ENCODE measurements at regions not wholly inside any gene's neighbourhood (a gene's known extent, or its start where the extent isn't known, plus 50 kb on each side); places are given as distances from the start of the nearest gene placed in this dataset.

- DNase-seq (ENCODE audit: low read depth, low spot score) = no peak
- Histone ChIP-seq H3K36me3 (ENCODE audit: control insufficient read depth, insufficient read depth, low read length) (no peaks in the 10 kb centered on the region), H3K27ac (ENCODE audit: low read length) (no peak overlapping the region), H3K4me1 (ENCODE audit: control insufficient read depth, insufficient read depth, low read length) (0 out of 2 replicates have a peak, but pooled peaks cover 1% of the 10 kb centered on the region), H3K4me3 (ENCODE audit: low read length) (no peak overlapping the region), H3K9me3 (ENCODE audit: control insufficient read depth, insufficient read depth, low read length) (no peaks in the 10 kb centered on the region), H3K27me3 (ENCODE audit: control insufficient read depth, insufficient read depth, low read length) (no peaks in the 10 kb centered on the region)
These were observed 499.9 kb downstream of the SHQ1 start for GRCh38 chr3:72348357-72348756.

DNA sequence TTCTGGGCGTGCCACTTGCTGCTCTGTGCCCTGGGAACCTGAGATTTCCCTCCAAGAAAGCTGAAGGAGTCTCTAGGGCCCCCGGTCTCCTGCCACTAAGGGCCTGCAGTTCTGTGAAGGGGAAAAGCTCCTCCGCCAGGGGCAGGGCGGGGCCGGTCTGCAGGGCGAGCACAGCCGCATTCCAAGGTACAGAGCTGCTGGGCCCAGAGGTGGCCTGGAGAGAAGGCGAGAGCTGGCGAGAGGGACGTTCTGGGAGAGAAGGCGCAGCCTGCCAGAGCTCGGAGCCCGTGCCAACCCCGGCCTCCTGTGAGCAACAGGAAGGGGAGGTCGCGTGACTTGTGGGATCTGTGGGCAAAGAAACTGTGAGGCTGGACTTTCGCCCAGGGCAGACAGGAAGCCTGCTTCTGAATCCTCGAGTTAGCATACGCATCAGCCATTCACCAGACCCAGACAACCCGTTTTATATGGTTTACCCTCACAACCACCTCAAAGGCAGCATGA, 500.4 kb downstream of the SHQ1 start:
- Histone ChIP-seq H3K9me3 (ENCODE audit: control insufficient read depth, insufficient read depth, low read length) (no peaks in the 10 kb centered on the region), H3K4me1 (ENCODE audit: control insufficient read depth, insufficient read depth, low read length) (0 out of 2 replicates have a peak, but pooled peaks cover 1% of the 10 kb centered on the region), H3K4me3 (ENCODE audit: low read length) (no peak overlapping the region), H3K27me3 (ENCODE audit: control insufficient read depth, insufficient read depth, low read length) (no peaks in the 10 kb centered on the region), H3K27ac (ENCODE audit: low read length) (no peak overlapping the region), H3K36me3 (ENCODE audit: control insufficient read depth, insufficient read depth, low read length) (no peaks in the 10 kb centered on the region)
- DNase-seq (ENCODE audit: low read depth, low spot score) = no peak
- WGBS (ENCODE audit: insufficient coverage, insufficient read length) = no CpG with 5 or more reads among the region's 20 CpGs

DNA sequence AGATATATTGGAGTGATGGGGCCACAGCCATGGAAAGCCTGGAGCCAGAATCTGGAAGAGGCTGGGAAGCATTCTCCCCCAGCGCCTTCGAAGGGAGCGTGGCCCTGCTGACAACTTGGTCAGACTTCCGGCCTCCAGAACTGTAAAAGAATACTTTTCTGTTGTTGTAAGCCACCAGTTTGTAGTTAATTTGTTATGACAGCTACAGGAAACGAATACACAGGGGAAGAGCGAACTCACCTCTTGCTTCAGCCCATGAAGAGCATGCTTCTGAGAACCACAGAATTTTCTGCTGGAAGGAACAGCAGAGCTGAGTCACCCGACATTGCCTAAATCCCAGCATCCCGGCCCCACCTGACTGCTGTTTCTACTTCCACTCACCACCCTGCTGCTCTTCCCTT, 501.7 kb downstream of the SHQ1 start:
- no peak overlapping the region for H3K27ac ChIP-seq (ENCODE audit: low read length)
- H3K4me1 ChIP-seq (ENCODE audit: control insufficient read depth, insufficient read depth, low read length) = 0 out of 2 replicates have a peak, but pooled peaks cover 1% of the 10 kb centered on the region
- no peak for DNase-seq (ENCODE audit: low read depth, low spot score)
- no peak overlapping the region for H3K4me3 ChIP-seq (ENCODE audit: low read length)
- no peaks in the 10 kb centered on the region for H3K36me3 ChIP-seq (ENCODE audit: control insufficient read depth, insufficient read depth, low read length)
- H3K27me3 ChIP-seq (ENCODE audit: control insufficient read depth, insufficient read depth, low read length) = no peaks in the 10 kb centered on the region
- no CpG with 5 or more reads among the region's 8 CpGs for WGBS (ENCODE audit: insufficient coverage, insufficient read length)
- H3K9me3 ChIP-seq (ENCODE audit: control insufficient read depth, insufficient read depth, low read length) = no peaks in the 10 kb centered on the region

DNA sequence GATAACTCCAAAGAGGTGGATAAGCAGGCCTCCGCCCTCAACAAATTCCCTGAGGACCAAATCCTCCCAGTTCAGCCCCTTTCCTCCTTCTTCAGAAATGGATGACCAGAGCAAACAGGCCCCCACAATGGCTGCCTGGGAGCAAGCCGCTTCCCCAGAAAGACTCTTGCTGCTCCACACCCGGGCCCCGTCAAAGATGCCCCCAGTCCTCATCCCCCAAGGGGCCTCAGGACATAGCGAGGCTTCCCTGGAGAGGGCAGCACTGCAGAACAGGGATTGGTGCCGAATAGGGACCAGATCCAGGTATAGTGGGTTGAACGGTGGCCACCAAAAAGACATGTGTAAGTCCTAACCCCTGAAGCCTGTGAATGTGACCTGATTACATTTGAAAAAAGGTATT, 502.3 kb downstream of the SHQ1 start:
- no peak for DNase-seq (ENCODE audit: low read depth, low spot score)
- no peak overlapping the region for H3K4me3 ChIP-seq (ENCODE audit: low read length)
- H3K4me1 ChIP-seq (ENCODE audit: control insufficient read depth, insufficient read depth, low read length) = 0 out of 2 replicates have a peak, but pooled peaks cover 1% of the 10 kb centered on the region
- H3K27me3 ChIP-seq (ENCODE audit: control insufficient read depth, insufficient read depth, low read length) = no peaks in the 10 kb centered on the region
- H3K27ac ChIP-seq (ENCODE audit: low read length) = no peak overlapping the region
- no peaks in the 10 kb centered on the region for H3K36me3 ChIP-seq (ENCODE audit: control insufficient read depth, insufficient read depth, low read length)
- no peaks in the 10 kb centered on the region for H3K9me3 ChIP-seq (ENCODE audit: control insufficient read depth, insufficient read depth, low read length)
- WGBS (ENCODE audit: insufficient coverage, insufficient read length) = no CpG with 5 or more reads among the region's 7 CpGs

GRCh38 chr3:72345237-72345878, 502.9 kb downstream of the SHQ1 start:
- Histone ChIP-seq H3K9me3 (ENCODE audit: control insufficient read depth, insufficient read depth, low read length) (no peaks in the 10 kb centered on the region), H3K27me3 (ENCODE audit: control insufficient read depth, insufficient read depth, low read length) (no peaks in the 10 kb centered on the region), H3K36me3 (ENCODE audit: control insufficient read depth, insufficient read depth, low read length) (no peaks in the 10 kb centered on the region), H3K27ac (ENCODE audit: low read length) (no peak overlapping the region), H3K4me1 (ENCODE audit: control insufficient read depth, insufficient read depth, low read length) (0 out of 2 replicates have a peak, but pooled peaks cover 1% of the 10 kb centered on the region), H3K4me3 (ENCODE audit: low read length) (no peak overlapping the region)
- DNase-seq (ENCODE audit: low read depth, low spot score) = no peak
- WGBS (ENCODE audit: insufficient coverage, insufficient read length) = no CpG with 5 or more reads among the region's 7 CpGs

GRCh38 chr3:72344647-72345046, 503.6 kb downstream of the SHQ1 start:
- no peak overlapping the region for H3K4me3 ChIP-seq (ENCODE audit: low read length)
- H3K9me3 ChIP-seq (ENCODE audit: control insufficient read depth, insufficient read depth, low read length) = no peaks in the 10 kb centered on the region
- no peaks in the 10 kb centered on the region for H3K36me3 ChIP-seq (ENCODE audit: control insufficient read depth, insufficient read depth, low read length)
- no peak overlapping the region for H3K27ac ChIP-seq (ENCODE audit: low read length)
- no CpG with 5 or more reads among the region's 6 CpGs for whole genome bisulfite sequencing (ENCODE audit: insufficient coverage, insufficient read length)
- peaks cover 1% of the 10 kb centered on the region; the same call in 1 of the 2 replicates for H3K4me1 ChIP-seq (ENCODE audit: control insufficient read depth, insufficient read depth, low read length)
- H3K27me3 ChIP-seq (ENCODE audit: control insufficient read depth, insufficient read depth, low read length) = no peaks in the 10 kb centered on the region
- no peak for DNase-seq (ENCODE audit: low read depth, low spot score)

DNA sequence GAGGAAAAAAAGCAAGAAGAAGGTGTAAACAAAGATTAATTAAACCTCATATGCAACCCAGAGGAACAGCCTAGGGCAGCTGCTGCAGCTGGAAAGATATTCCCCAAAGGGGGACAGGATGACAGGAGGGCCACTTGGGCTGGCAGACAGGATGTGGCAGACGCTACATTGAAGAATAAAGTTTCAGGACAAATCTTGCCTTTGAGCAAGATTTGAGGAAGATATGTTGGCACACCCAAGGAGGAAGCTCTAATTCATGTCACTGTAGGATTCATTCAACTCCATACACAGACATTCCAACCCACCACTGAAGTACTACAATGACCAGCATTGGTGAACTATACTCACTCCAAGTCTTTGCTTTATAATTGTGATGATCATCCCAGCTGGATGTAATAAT, 504.0 kb downstream of the SHQ1 start:
- WGBS (ENCODE audit: insufficient coverage, insufficient read length) = no CpG with 5 or more reads among the region's 1 CpG
- peaks cover 5% of the 10 kb centered on the region for H3K4me1 ChIP-seq (ENCODE audit: control insufficient read depth, insufficient read depth, low read length)
- DNase-seq (ENCODE audit: low read depth, low spot score) = no peak

DNA sequence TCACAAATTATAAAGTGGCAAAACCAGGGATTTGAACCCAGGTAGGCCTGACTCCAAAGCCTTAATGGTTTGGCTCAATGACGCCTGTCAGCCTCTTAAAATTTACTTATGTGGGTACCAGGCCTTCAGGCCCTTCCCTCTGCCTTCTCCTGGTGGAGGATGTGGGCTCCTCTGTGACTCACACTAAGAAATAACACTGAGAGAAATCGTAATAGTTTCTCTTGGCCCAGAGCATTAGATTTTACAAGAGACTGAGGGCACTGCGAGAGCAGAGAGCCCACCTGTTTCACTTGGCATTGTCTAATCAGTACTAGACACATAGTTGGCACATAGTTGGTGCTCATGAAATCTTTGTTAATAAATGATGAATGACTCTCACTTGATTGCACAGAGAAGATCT, 505.2 kb downstream of the SHQ1 start:
- Histone ChIP-seq H3K9me3 (ENCODE audit: control insufficient read depth, insufficient read depth, low read length) (no peaks in the 10 kb centered on the region), H3K4me3 (ENCODE audit: low read length) (no peak overlapping the region), H3K4me1 (ENCODE audit: control insufficient read depth, insufficient read depth, low read length) (peaks cover 5% of the 10 kb centered on the region), H3K27ac (ENCODE audit: low read length) (no peak overlapping the region), H3K36me3 (ENCODE audit: control insufficient read depth, insufficient read depth, low read length) (no peaks in the 10 kb centered on the region), H3K27me3 (ENCODE audit: control insufficient read depth, insufficient read depth, low read length) (no peaks in the 10 kb centered on the region)
- DNase-seq (ENCODE audit: low read depth, low spot score) = no peak
- WGBS (ENCODE audit: insufficient coverage, insufficient read length) = no CpG with 5 or more reads among the region's 3 CpGs

More for the DNA sequence above, 504.0 kb downstream of the SHQ1 start:
- H3K27me3 ChIP-seq (ENCODE audit: control insufficient read depth, insufficient read depth, low read length) = no peaks in the 10 kb centered on the region
- H3K4me3 ChIP-seq (ENCODE audit: low read length) = no peak overlapping the region
- no peaks in the 10 kb centered on the region for H3K36me3 ChIP-seq (ENCODE audit: control insufficient read depth, insufficient read depth, low read length)
- H3K9me3 ChIP-seq (ENCODE audit: control insufficient read depth, insufficient read depth, low read length) = no peaks in the 10 kb centered on the region
- no peak overlapping the region for H3K27ac ChIP-seq (ENCODE audit: low read length)

- no peaks in the 10 kb centered on the region for H3K36me3 ChIP-seq (ENCODE audit: control insufficient read depth, insufficient read depth, low read length)
- H3K4me3 ChIP-seq (ENCODE audit: low read length) = no peak overlapping the region
- DNase-seq (ENCODE audit: low read depth, low spot score) = no peak
- WGBS (ENCODE audit: insufficient coverage, insufficient read length) = no CpG with 5 or more reads among the region's 10 CpGs
- no peaks in the 10 kb centered on the region for H3K27me3 ChIP-seq (ENCODE audit: control insufficient read depth, insufficient read depth, low read length)
- H3K4me1 ChIP-seq (ENCODE audit: control insufficient read depth, insufficient read depth, low read length) = peaks cover 4% of the 10 kb centered on the region
- no peaks in the 10 kb centered on the region for H3K9me3 ChIP-seq (ENCODE audit: control insufficient read depth, insufficient read depth, low read length)
- no peak overlapping the region for H3K27ac ChIP-seq (ENCODE audit: low read length)
These were observed 505.8 kb downstream of the SHQ1 start for GRCh38 chr3:72342450-72342849.

GRCh38 chr3:72341920-72342319, 506.3 kb downstream of the SHQ1 start:
- DNase-seq (ENCODE audit: low read depth, low spot score) = no peak
- peaks cover 7% of the 10 kb centered on the region for H3K4me1 ChIP-seq (ENCODE audit: control insufficient read depth, insufficient read depth, low read length)
- H3K4me3 ChIP-seq (ENCODE audit: low read length) = no peak overlapping the region
- H3K36me3 ChIP-seq (ENCODE audit: control insufficient read depth, insufficient read depth, low read length) = no peaks in the 10 kb centered on the region
- no peak overlapping the region for H3K27ac ChIP-seq (ENCODE audit: low read length)
- no peaks in the 10 kb centered on the region for H3K9me3 ChIP-seq (ENCODE audit: control insufficient read depth, insufficient read depth, low read length)
- WGBS (ENCODE audit: insufficient coverage, insufficient read length) = no CpG with 5 or more reads among the region's 2 CpGs
- no peaks in the 10 kb centered on the region for H3K27me3 ChIP-seq (ENCODE audit: control insufficient read depth, insufficient read depth, low read length)

- no peak overlapping the region for H3K4me3 ChIP-seq (ENCODE audit: low read length)
- no peak for DNase-seq (ENCODE audit: low read depth, low spot score)
- no CpG with 5 or more reads among the region's 5 CpGs for WGBS (ENCODE audit: insufficient coverage, insufficient read length)
- no peaks in the 10 kb centered on the region for H3K27me3 ChIP-seq (ENCODE audit: control insufficient read depth, insufficient read depth, low read length)
- H3K27ac ChIP-seq (ENCODE audit: low read length) = no peak overlapping the region
- no peaks in the 10 kb centered on the region for H3K36me3 ChIP-seq (ENCODE audit: control insufficient read depth, insufficient read depth, low read length)
- no peaks in the 10 kb centered on the region for H3K9me3 ChIP-seq (ENCODE audit: control insufficient read depth, insufficient read depth, low read length)
- peaks cover 7% of the 10 kb centered on the region for H3K4me1 ChIP-seq (ENCODE audit: control insufficient read depth, insufficient read depth, low read length)
These were observed 506.9 kb downstream of the SHQ1 start for GRCh38 chr3:72341380-72341770.

All from iPS DF 6.9 (cell line).